GM19372 (cell line): ENCODE measurements at regions not wholly inside any gene's neighbourhood (a gene's known extent, or its start where the extent isn't known, plus 50 kb on each side); places are given as distances from the start of the nearest gene placed in this dataset.
"Not testable (repeated sequence)": the region's sequence is repeated elsewhere in the genome, so short reads cannot be mapped to it uniquely, and the experiment has no call there.

Source experiments
- ATAC-seq: cut with Tn5 transposase; IDR thresholded peaks from one replicate; pipeline ENCODE4 v1.9.1; 2021; ENCODE audit warnings: mild to moderate bottlenecking, low read depth, moderate library complexity; ENCODE audit not compliant: unreplicated experiment

DNA sequence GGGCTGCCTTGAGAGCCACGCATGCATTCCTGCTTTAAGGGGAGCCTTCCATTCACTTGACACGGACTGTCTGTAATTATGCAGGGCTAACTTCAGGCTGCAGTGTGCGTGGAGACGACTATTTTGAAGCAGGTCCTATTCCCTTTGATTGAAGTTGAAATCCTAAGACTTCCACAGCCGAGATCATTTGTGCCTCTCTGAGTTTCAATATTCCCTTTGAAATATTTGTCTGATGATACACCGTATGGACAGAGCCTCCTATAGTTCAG, 585.2 kb downstream of the TTLL7 start:
- ATAC-seq: not testable (repeated sequence)

DNA sequence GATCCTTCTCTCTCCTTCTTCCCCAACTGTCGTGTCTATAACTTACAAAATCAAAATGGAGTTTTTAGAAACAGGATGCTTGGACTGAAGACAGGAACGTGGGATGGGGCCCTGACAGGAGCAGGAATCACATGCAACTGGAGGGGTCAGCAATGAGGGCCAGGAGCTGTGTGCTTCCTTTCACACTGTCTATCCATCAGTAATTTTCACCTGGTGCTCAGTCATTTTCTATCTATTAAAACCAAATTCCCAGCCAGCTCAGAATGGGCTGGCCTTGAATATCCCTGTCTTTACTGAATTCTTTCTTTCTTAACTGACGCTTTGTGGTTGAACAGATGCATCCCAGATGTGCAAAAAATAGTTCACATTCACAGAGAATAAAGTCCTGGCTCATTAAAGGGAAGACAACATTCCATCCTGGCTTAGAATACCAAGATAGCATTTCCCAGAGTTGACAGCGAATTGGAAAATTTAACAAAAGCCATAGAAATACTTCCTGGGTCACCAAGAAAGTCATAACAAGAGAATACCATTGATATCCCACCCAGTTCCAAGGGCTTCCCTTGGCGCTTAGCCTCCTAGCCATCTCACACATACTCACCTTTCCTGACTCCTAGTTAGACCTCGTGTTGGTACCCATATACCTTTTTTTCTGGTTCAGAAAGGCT, 588.1 kb downstream of the TTLL7 start:
- not testable (repeated sequence) for ATAC-seq

DNA sequence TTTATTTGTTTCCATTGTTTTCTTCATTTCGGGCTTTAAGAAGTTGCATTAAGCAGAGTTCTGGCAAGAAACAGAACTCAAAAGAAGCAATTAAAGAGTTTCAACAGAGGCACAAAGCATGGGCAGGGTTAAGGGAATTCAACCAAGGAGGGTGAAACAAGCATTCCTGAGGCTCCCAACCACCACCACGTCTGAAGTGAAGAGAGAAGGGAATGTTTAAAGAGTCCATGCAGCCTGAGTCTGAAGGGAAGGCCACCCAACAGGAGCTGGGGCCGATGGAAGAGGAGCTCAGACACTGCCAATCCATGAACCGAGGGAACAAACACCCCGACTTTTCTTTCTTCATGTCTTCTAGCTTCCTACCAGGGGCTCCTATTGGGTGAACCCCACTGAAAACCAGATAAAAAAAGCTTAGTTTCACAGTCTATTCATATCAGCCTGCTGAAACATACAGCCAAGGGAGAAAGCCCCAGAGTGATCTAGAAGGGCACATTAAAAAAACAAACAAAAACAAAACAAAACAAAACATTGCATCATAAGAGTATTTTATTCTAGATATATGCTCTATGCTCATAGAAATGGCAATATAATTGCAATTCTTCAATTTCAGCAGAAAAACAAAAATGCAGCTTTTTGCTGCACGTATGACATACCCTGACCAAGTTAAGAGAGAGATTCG, 592.1 kb downstream of the TTLL7 start:
- ATAC-seq: not testable (repeated sequence)

DNA sequence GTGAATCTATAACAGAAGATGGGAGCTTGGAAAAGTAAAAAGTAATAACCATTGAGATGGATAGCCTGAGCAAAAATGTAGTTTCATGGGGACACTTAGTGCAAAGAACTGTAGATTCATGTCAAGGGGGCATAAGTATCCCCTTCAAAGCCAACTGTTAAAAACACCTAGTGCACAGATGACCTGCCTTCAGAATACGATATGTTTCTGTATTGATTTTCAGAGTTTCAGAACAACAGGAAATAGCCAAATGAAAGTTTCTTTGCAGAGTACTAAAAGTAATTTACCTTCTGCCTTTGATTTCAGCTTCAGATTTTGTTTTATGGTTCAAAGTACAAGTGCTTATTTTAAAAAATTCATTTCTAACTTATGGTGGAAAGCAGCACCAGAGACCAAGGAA, 593.1 kb downstream of the TTLL7 start:
- peak; percentile 55 for ATAC-seq

DNA sequence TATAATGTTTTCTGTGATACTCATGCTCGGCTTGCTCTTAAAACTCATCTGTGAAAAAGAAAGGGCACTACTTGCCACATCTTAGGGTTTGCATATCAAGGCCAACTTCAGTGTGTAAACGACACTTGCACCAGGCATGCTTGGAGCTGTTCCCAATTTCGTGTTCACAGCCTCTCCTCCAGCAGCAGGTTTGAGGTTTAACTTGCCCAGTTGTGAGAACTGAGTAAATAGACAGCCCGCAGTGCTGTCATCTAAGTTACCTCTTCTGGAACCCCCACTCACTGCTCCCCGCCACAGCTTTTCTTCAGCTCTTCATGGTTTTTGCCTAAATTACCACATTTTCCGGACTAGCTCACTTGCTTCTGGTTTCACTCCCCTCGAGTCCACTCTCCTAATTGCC, 595.4 kb downstream of the TTLL7 start:
- ATAC-seq: not testable (repeated sequence)

DNA sequence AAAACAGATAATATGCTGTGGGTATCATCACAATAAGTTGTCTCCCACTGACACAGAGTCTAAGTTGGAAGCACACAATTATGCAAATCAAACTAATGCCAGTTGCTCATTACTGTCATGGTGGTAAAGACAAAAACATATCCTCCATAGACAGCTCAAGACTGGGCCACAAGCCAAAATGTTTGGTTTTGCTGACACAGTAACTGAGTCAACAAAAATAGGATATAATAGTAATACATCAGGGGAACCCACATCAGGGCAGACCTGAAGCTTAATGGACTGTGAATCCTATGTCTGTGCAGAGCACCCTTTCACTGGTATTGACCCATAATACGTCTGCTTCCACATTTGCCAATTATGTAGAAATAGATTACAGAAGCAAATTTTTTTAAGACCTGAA, 597.8 kb downstream of the TTLL7 start:
- not testable (repeated sequence) for ATAC-seq

DNA sequence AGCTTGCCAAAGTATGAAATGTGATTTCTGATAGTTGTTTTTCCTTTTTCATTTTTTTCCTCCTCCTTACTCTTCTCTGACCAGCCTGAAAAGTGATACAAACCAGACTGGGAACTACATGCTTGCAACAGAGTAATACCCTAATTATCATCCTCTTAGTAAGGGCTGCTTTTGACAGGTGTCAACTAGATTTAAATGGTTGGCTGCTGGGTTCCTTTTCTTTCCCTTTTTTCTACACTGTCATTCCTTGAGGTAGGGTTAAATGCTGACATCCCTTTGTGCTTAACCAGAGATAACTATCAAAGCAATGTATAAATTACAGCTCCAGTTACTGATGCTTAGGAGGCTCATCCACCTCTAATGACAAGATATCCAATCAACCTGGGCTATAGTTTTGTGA, 598.8 kb downstream of the TTLL7 start:
- ATAC-seq: not testable (repeated sequence)

DNA sequence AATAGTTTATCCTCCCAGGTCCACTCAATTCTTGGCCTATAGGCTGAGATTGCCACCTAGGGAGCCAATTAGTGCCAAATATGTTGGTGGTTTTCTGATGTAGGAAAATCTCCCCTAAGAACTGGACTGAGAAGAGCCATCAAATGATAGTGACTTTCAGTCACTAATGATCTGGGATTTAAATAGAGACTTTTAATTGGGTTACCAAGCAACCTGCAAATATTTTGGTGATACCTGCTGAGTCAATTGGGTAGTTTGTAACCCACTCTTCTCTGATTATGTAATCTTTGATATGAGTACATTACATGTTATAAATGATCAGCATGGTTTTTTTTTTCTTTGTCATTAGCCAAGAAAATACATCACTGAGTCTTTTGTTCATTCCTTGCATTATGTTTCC, 600.8 kb downstream of the TTLL7 start:
- ATAC-seq: not testable (repeated sequence)

DNA sequence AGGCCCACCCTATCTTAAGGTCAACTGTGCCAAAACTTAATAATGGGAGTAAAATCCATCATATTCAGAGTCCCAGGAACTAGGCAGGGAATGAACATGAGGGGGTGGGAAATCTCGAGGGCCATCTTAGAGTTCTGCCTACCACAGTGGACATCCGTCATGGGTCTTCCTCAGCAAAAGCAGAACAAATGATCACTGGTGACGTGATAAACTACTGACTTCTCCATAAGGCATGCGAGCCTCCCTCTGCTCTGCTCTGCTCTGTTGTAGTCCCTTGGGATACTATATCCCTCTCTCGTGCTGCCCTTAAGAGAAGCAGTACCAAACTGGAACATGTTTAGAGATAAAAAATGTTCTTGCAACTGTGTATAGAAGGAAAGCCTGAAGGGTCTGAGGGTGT, 603.8 kb downstream of the TTLL7 start:
- not testable (repeated sequence) for ATAC-seq

DNA sequence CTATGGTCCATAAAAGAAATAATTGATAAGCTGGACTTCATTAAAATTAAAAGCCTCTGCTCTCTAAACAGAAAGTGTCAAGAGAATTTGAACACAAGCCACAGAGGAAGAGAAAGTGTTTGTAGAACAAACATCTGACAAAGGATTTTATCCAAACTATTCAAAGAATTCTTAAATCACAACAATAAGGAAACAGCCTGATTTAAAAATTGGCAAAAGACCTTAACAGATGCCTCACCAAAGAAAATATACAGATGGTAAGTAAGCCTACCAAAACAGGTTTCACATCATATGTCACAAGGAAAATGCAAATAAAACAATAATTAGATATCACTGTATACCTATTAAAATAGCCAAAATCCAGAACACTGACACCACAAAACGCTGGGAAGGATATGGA, 612.0 kb downstream of the TTLL7 start:
- not testable (repeated sequence) for ATAC-seq

DNA sequence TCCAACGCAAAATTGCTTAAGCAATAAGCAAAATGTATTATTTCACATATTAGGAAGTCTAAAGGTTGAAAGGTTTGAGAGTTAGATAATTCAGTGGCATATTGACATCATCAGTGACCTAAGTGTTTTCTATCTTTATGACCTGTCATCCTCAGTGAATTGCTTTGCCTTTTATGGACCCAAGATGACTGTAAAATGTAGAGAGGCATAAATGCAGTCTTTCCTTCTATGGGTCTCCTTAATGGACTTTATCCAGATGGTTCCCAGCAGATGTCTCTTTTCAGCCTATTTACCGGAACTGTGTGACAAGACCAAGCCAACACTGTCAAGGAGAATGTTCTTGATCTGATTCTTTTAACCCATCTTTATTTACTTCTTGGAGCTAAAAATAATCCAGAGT, 615.8 kb downstream of the TTLL7 start:
- ATAC-seq: not testable (repeated sequence)

DNA sequence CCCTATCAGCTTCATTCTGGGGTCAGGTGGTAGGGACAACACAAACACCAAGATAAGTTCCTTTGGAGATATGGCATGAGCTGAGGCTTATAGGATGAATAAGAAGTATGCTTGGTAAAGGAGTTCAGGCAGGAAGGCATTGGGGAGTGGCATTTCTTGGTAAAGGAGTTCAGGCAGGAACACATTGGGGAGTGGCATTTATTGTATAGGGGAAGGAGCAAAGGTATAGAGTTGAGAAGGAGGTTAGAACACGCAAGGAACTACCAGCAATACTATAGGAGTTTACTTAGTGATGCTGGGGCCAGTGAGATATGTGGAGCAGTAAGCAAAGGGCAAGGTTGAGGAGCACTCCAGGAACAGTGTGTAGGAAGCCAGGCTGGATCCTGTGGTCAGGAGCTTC, 625.9 kb downstream of the TTLL7 start:
- not testable (repeated sequence) for ATAC-seq

DNA sequence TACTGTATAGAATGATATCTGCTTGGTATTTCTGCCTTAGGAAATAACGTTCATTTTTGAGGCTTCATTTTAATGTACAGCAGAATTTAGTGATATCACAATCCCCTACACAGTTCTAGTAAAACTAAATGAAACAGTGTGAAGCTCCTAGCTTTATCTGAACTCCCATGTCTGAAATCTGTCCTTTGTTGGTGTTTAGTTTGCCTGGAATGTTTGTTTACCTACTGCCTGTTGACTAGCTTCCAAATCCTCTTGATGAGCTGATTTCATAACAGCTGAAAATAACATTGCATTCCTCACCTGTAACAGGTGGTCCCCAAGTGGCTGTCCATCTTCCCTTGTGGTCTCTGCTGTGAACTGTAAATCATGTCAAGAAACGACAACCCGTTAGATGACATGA, 629.1 kb downstream of the TTLL7 start:
- not testable (repeated sequence) for ATAC-seq

DNA sequence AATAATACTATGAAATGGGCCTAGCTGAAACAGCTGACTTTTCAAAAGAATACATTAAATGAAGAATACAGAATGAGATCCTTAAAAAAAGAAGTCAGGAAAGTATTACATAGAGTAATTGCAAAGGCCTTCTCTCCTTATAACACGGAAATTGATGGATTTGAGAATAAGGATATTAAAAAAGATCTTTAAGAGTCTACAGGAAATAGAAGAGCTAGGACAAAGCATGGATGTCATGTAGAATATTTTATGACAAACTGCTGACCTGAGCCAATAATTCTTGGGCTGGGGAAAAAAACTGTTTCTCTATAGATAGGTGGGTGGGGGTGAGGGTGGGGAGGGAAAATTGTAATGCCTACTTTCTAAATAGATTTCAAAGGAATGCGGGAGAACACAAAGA, 633.6 kb downstream of the TTLL7 start:
- not testable (repeated sequence) for ATAC-seq

DNA sequence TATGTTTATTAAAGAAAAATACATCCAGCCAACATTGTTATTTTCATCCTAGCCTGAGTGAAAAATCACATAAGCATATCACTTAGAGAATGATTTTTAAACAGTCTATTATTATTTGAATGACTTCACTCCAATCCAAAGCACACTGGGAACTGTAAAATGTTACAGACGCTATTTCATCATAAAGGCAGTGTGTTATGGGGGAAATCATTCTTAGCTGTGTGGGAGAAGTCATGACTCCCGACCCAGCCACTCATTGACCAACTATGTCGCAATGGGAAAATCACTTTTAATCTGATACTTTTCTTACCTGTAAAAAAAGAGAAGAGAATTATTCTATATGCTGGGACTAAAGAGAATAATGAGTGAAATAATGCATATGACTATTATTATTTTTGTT, 653.6 kb downstream of the TTLL7 start:
- not testable (repeated sequence) for ATAC-seq

DNA sequence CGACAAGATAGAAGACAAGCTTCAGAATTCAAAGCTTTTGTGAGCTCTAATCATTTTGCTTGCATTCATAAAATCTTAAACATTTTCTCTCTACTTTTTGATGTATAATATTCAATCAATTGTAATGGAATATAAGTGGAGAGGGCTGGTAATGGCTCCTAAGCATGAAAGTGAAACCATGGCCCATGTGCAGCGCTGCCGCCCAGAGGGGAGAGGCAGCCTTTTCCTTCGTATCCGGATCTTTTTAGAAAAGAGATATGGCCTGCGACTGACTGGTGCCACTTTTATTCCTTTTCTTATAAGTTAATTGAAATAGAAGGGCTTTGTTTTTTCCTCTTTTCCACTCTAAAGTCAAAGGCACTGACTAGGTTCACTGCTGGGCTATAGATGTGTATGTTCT, 655.2 kb downstream of the TTLL7 start:
- ATAC-seq: not testable (repeated sequence)

DNA sequence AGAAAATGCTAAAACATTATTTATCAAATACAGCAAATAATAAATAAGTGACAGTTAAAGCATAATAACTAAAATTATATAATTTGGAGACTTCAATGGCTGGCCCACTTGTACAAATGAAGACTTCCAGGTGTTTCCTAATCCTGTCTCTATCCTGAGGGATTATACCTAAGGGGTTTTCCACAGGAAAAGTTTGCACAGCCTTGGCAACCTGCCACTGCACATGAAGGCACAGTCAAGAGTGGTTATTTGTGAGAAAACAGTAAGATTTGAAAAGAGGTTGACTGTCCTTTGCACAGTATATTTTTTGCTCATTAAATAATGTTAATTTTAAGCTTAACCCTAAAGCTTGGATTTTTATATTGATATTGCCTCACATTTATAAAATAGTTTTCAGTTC, 655.9 kb downstream of the TTLL7 start:
- ATAC-seq: not testable (repeated sequence)

DNA sequence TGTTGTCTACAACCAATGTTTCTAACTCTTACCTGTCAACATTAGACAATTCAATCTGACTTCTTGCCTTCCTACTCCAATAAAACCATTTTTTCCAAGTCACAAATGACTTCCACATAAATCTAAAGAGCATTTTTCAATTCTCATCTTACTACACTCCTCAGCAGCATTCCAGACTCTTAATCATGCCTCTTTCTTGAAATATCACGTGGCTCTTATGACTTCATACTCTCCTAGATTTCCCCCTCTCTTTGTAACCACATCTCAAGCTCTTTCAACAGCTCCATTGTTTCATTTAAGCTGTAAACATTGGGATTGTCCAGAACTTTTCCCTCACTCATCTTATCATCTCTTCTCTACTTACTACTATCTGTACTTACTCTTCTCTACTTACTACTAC, 666.6 kb downstream of the TTLL7 start:
- not testable (repeated sequence) for ATAC-seq

DNA sequence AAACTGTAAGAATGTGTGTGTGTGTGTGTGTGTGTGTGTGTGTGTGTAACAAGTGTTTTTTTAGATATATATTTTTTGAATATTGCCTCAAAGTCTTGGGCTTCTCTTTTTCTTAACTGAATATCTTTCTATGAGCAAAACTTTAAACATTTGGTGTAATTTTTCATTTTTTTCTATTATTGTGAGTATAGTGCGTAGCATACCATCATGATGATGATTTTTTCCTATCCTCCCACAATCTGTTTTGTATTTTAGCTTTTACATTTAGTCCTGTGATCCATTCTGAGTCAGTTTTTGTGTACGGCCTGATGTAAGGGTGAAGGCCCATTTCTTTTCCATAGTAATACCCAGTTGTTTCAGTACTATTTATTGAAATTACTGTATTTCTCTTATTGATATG, 680.6 kb downstream of the TTLL7 start:
- no peak for ATAC-seq

DNA sequence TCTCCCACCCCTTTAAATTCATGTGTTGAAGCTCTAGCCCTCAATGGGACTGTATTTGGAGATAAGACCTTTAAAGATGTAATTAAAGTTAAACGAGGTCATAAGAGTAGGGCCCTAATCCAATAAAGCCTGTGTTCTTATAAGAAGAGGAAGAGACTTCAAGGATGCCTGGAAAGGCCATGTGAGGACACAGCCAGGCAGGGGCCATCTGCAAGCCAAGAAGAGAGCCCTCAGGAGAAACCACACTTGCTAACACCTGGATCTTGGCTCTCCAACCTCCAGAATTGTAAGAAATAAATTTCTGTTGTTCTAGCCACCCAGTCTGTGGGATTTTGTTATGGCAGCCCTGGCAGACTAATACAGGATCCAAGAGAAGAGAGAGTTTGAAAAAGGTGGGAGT, 683.5 kb downstream of the TTLL7 start:
- ATAC-seq: not testable (repeated sequence)

DNA sequence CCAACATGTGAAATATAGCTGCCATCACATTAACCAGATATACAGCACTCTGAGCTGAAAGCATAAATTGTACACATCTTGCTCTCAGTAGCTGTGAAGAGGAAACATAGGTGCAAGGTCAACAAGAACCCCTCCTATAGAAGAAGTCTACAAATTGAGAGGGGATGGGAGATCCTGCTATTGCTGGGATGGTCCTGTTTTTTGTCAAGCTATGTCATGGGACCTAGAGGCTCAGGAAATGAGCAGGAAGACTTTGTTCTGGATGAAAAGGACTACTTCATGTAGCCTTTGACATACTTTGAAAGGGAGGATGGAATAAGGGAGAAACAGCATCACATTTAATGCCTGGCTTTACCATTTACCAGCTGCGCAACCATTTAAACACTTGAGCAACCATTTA, 688.8 kb downstream of the TTLL7 start:
- ATAC-seq: not testable (repeated sequence)

DNA sequence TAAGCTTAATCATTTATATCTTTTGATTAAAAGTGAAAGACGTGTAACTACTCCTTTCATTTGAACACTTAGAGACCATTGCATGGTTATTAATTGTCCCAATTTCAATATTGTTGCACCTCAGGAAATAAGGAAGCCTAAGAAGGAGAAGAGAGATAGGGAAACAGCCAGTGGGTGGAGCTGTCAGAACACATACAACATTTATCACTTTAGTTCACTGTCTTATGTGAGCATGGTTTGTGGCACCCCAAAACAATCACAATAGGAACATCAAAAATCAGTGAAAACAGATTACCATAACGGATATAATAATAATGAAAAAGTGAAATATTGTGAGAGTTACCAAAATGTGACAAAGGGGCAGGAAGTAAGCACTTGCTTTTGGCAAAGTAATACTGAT, 689.9 kb downstream of the TTLL7 start:
- ATAC-seq: not testable (repeated sequence)
